K562 (cell line): ENCODE measurements at regions not wholly inside any gene's neighbourhood (a gene's known extent, or its start where the extent isn't known, plus 50 kb on each side); places are given as distances from the start of the nearest gene placed in this dataset.

Experiments used
- EP300 ChIP-seq: IDR thresholded peaks from 2 replicates; pipeline ENCODE4 v1.6.1; 2012; ENCODE audit warnings: low read length, improper control_type of control experiment
- FUS ChIP-seq: fragments of 200-400 bp; formaldehyde crosslinking; optimal IDR thresholded peaks from 2 replicates; pipeline ENCODE3; 2017; ENCODE audit warnings: low read depth, low read length
- POLR2A ChIP-seq: fragments of 450-650 bp; conservative IDR thresholded peaks from 2 replicates; pipeline ENCODE4 v1.6.1; 2016
- ZNF695 ChIP-seq: fragments of 450-650 bp; formaldehyde crosslinking; IDR thresholded peaks from 2 replicates; pipeline ENCODE4 v1.4.0; 2020; ENCODE audit warnings: mild to moderate bottlenecking, moderate library complexity
- TF ChIP-seq, protein P1 (sequence below): fragments of 450-650 bp; IDR thresholded peaks from 2 replicates; pipeline ENCODE4 v1.6.1; 2018; ENCODE audit not compliant: partially characterized antibody

DNA sequence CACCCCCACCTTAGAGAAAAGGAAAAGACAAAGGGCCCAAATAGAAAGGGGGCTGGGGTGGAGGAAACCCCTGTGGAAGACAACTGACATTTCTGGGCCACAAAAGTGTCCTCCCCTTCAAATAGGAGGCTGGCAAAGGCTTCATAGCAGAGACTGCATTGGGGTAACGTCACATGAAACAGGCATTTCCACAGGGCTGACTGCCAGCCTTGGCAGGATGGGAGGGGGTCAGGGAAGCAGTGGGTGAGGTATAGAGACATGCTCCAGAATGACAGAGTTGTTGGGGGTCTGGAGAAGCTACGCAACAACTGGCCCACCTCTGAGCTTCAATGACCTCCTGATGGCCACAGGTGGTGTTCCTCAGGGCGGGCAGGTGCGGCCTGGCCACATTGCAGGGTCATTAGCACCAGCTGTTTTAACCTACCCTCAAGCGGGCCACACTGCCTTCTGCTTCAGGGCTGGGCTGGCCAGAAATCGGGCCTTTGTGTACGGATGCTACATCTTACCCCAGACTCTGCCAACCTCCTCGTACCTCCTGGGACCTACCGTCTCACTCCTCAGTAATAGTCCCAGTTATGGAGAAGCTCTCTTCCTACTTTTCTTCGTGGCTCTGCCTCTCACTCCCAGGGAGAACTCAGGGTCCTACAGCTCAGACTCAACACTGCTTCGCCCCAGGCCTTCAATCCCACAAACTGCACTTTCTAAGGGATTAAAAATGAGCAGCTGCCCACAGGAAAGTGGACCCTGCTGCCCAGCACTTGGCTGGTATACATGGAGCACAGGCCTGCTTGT, 160.0 kb upstream of the NCAM1 start:
- TF ChIP-seq POLR2A (no peak), FUS (no peak), ZNF695 (CRISPR knock-in tag) (no peak), EP300 (no peak)
- TF ChIP-seq, protein P1, sequence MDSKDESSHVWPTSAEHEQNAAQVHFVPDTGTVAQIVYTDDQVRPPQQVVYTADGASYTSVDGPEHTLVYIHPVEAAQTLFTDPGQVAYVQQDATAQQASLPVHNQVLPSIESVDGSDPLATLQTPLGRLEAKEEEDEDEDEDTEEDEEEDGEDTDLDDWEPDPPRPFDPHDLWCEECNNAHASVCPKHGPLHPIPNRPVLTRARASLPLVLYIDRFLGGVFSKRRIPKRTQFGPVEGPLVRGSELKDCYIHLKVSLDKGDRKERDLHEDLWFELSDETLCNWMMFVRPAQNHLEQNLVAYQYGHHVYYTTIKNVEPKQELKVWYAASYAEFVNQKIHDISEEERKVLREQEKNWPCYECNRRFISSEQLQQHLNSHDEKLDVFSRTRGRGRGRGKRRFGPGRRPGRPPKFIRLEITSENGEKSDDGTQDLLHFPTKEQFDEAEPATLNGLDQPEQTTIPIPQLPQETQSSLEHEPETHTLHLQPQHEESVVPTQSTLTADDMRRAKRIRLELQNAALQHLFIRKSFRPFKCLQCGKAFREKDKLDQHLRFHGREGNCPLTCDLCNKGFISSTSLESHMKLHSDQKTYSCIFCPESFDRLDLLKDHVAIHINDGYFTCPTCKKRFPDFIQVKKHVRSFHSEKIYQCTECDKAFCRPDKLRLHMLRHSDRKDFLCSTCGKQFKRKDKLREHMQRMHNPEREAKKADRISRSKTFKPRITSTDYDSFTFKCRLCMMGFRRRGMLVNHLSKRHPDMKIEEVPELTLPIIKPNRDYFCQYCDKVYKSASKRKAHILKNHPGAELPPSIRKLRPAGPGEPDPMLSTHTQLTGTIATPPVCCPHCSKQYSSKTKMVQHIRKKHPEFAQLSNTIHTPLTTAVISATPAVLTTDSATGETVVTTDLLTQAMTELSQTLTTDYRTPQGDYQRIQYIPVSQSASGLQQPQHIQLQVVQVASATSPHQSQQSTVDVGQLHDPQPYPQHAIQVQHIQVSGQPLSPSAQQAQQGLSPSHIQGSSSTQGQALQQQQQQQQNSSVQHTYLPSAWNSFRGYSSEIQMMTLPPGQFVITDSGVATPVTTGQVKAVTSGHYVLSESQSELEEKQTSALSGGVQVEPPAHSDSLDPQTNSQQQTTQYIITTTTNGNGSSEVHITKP, result no peak
